ENCODE measurements at regions not wholly inside any gene's neighbourhood (a gene's known extent, or its start where the extent isn't known, plus 50 kb on each side); places are given as distances from the start of the nearest gene placed in this dataset.

DNA sequence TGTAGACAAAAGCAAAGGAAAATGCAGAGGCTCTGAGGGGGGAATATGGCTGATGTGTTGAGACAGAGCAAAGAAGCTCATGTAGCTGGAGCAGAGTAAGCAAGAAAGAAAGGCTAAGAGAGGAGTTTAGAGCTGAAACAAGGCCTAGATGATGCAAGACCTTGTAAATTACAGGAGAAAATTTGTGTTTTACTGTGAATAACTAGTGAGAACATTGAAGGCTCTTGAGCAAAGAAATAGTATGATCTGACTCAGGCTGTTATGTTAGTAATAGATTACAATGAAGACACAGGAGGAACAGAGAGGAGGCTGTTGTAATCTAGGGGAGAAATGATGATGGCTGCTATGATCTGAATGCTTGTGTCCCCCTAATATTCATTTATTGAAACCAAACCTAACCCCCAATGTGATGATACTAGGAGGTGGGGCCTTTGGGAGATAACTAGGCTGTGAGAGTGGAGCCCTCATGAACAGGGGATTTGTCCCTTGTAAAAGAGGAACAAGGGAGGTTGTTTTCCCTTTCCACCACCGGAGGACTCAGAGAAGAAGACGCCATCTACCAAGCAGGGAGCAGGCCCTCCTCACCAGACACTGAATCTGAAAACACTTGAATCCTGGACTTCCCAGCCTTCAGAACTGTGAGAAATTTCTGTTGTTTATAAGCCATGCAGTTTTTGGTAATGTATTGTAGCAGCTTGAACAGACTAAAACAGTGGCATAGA lies 394.9 kb downstream of the HTR7 start:
- TF ChIP-seq, protein P1, sequence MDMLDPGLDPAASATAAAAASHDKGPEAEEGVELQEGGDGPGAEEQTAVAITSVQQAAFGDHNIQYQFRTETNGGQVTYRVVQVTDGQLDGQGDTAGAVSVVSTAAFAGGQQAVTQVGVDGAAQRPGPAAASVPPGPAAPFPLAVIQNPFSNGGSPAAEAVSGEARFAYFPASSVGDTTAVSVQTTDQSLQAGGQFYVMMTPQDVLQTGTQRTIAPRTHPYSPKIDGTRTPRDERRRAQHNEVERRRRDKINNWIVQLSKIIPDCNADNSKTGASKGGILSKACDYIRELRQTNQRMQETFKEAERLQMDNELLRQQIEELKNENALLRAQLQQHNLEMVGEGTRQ (CRISPR knock-in tag; IDR thresholded peaks at IDR 0.05) = no peak
- TF ChIP-seq, protein P2, sequence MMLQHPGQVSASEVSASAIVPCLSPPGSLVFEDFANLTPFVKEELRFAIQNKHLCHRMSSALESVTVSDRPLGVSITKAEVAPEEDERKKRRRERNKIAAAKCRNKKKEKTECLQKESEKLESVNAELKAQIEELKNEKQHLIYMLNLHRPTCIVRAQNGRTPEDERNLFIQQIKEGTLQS (CRISPR knock-in tag; conservative IDR thresholded peaks at IDR 0.05) = no peak
- TF ChIP-seq NR2C2 (CRISPR knock-in tag; IDR thresholded peaks at IDR 0.05) (no peak), ZNF317 (CRISPR knock-in tag; IDR thresholded peaks at IDR 0.05; ENCODE audit: borderline replicate concordance, low read depth) (no peak), JUN (CRISPR knock-in tag; IDR thresholded peaks at IDR 0.05) (no peak), ATF1 (CRISPR knock-in tag; IDR thresholded peaks at IDR 0.05) (no peak)
- TF ChIP-seq, protein P3, sequence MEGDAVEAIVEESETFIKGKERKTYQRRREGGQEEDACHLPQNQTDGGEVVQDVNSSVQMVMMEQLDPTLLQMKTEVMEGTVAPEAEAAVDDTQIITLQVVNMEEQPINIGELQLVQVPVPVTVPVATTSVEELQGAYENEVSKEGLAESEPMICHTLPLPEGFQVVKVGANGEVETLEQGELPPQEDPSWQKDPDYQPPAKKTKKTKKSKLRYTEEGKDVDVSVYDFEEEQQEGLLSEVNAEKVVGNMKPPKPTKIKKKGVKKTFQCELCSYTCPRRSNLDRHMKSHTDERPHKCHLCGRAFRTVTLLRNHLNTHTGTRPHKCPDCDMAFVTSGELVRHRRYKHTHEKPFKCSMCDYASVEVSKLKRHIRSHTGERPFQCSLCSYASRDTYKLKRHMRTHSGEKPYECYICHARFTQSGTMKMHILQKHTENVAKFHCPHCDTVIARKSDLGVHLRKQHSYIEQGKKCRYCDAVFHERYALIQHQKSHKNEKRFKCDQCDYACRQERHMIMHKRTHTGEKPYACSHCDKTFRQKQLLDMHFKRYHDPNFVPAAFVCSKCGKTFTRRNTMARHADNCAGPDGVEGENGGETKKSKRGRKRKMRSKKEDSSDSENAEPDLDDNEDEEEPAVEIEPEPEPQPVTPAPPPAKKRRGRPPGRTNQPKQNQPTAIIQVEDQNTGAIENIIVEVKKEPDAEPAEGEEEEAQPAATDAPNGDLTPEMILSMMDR (IDR thresholded peaks at IDR 0.05) = no peak
- TF ChIP-seq, protein P4, sequence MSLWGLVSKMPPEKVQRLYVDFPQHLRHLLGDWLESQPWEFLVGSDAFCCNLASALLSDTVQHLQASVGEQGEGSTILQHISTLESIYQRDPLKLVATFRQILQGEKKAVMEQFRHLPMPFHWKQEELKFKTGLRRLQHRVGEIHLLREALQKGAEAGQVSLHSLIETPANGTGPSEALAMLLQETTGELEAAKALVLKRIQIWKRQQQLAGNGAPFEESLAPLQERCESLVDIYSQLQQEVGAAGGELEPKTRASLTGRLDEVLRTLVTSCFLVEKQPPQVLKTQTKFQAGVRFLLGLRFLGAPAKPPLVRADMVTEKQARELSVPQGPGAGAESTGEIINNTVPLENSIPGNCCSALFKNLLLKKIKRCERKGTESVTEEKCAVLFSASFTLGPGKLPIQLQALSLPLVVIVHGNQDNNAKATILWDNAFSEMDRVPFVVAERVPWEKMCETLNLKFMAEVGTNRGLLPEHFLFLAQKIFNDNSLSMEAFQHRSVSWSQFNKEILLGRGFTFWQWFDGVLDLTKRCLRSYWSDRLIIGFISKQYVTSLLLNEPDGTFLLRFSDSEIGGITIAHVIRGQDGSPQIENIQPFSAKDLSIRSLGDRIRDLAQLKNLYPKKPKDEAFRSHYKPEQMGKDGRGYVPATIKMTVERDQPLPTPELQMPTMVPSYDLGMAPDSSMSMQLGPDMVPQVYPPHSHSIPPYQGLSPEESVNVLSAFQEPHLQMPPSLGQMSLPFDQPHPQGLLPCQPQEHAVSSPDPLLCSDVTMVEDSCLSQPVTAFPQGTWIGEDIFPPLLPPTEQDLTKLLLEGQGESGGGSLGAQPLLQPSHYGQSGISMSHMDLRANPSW (CRISPR knock-in tag; conservative IDR thresholded peaks at IDR 0.05; ENCODE audit: low read depth) = no peak

All from WTC11 (cell line).